ENCODE measurements at regions not wholly inside any gene's neighbourhood (a gene's known extent, or its start where the extent isn't known, plus 50 kb on each side); places are given as distances from the start of the nearest gene placed in this dataset.
A peak's percentile ranks its signal among the peaks of the same experiment; 100 is the strongest.

- peak; percentile 41 for DNase-seq
Measured at GRCh38 chrX:101160001-101160400, 59.6 kb upstream of the DRP2 start.

- DNase-seq: peak; percentile 0
Measured at GRCh38 chrX:101163166-101163565, 56.4 kb upstream of the DRP2 start.

GRCh38 chrX:101164766-101165590, 54.6 kb upstream of the DRP2 start:
- DNase-seq: peak; percentile 9
